Progenitor cell of endocrine pancreas (in vitro differentiated cells): ENCODE measurements at regions not wholly inside any gene's neighbourhood (a gene's known extent, or its start where the extent isn't known, plus 50 kb on each side); places are given as distances from the start of the nearest gene placed in this dataset.

Source experiments
- DNase-seq: peaks from one replicate; pipeline ENCODE4 v3.0.0; 2021; ENCODE audit warnings: low spot score; ENCODE audit not compliant: unreplicated experiment
- H3K27ac Mint-ChIP-seq: 2 replicates; pipeline ENCODE4 v1.8.0; 2021; ENCODE audit warnings: mild to moderate bottlenecking, moderate library complexity, mixed read lengths
- H3K27me3 Mint-ChIP-seq: 2 replicates; pipeline ENCODE4 v1.8.0; 2021; ENCODE audit warnings: mixed read lengths
- H3K36me3 Mint-ChIP-seq: 2 replicates; pipeline ENCODE4 v1.8.0; 2022; ENCODE audit warnings: mixed read lengths; ENCODE audit not compliant: insufficient read depth
- H3K4me1 Mint-ChIP-seq: 2 replicates; pipeline ENCODE4 v1.8.0; 2021; ENCODE audit warnings: low read depth, mixed read lengths
- H3K4me3 Mint-ChIP-seq: 2 replicates; pipeline ENCODE4 v1.8.0; 2021; ENCODE audit warnings: low read depth, mild to moderate bottlenecking, moderate library complexity, mixed read lengths
- H3K9me3 Mint-ChIP-seq: 2 replicates; pipeline ENCODE4 v1.8.0; 2021; ENCODE audit warnings: low read depth, mixed read lengths
- TF ChIP-seq, protein P1 (sequence below): fragments of 200-600 bp; sonication (generic); IDR thresholded peaks from one replicate; pipeline ENCODE4 v1.5.0; 2021; ENCODE audit warnings: antibody characterized with exemption, mild to moderate bottlenecking; ENCODE audit not compliant: unreplicated experiment

DNA sequence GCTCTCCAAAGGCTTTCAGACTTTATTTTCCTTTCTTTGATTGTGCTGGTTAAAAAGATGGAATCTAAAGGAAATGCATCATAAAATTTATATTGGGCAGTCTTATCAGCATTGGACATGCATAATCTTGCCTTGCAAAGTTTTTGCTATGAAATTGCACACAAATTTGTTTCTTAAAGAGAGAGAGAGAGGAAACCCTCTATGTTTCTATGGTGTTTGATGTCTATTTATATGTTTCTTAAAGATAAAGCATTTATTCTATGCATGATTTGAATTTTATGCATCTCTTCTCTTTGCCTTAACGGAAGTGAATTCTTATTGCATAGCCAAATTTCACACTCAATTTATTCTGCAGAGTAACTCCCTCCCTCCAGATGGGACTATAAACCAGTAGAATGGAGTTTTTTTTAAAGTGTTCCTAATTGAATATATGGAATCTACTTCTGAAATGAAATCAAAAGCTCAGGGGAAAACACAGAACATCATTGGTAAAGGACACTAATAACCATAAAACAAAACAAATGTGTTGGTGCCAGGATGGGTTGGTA lies 83.5 kb upstream of the PPARGC1A start:
- no peaks in the 10 kb centered on the region for H3K4me1 Mint-ChIP-seq
- DNase-seq = no peak
- no peaks in the 10 kb centered on the region for H3K9me3 Mint-ChIP-seq
- TF ChIP-seq, protein P1, sequence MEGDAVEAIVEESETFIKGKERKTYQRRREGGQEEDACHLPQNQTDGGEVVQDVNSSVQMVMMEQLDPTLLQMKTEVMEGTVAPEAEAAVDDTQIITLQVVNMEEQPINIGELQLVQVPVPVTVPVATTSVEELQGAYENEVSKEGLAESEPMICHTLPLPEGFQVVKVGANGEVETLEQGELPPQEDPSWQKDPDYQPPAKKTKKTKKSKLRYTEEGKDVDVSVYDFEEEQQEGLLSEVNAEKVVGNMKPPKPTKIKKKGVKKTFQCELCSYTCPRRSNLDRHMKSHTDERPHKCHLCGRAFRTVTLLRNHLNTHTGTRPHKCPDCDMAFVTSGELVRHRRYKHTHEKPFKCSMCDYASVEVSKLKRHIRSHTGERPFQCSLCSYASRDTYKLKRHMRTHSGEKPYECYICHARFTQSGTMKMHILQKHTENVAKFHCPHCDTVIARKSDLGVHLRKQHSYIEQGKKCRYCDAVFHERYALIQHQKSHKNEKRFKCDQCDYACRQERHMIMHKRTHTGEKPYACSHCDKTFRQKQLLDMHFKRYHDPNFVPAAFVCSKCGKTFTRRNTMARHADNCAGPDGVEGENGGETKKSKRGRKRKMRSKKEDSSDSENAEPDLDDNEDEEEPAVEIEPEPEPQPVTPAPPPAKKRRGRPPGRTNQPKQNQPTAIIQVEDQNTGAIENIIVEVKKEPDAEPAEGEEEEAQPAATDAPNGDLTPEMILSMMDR = no peak
- peaks cover 6% of the 10 kb centered on the region for H3K27me3 Mint-ChIP-seq
- no peaks in the 10 kb centered on the region for H3K36me3 Mint-ChIP-seq
- H3K27ac Mint-ChIP-seq = no peak overlapping the region
- no peak overlapping the region for H3K4me3 Mint-ChIP-seq

DNA sequence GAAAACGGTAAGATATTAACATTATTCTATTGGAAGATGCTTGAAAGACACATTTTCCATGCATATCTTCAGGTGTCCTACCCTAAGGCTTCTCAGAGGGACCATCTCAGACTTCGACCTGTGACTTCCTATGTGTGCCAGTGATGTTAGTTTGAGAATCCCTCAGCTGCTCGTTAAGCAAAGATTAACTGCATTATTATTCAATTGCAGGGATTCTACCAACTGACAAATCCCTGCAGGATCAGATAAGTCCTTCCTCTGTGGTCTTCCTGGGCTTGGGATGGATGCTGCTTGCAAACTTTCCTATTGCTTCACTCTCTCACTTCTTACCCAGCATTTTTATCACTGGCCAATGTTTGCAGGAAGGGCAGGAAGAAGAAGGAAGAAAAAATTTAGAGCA lies 83.0 kb upstream of the PPARGC1A start:
- peaks cover 6% of the 10 kb centered on the region for H3K27me3 Mint-ChIP-seq
- no peak overlapping the region for H3K27ac Mint-ChIP-seq
- TF ChIP-seq, protein P1 = no peak
- no peak for DNase-seq
- H3K4me3 Mint-ChIP-seq = no peak overlapping the region
- no peaks in the 10 kb centered on the region for H3K9me3 Mint-ChIP-seq
- H3K4me1 Mint-ChIP-seq = no peaks in the 10 kb centered on the region
- H3K36me3 Mint-ChIP-seq = no peaks in the 10 kb centered on the region

DNA sequence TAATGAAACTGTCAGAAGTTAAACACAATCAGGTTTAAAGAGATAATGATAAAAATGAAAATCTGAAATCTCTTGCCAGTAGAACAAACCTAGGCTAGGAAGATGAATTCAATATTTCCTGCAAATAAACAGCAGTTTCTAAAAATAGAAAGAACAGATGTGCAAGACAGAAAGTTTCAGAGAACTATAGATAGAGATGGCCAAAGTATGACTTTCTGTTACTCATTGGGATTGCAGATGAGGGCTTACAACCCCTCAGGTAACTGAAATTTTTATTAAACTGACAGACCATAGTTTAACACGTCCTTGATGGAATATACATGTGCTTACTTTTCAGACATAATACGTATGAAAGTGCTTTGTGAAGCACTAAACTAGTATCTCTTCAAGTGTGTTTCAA lies 82.3 kb upstream of the PPARGC1A start:
- no peak for DNase-seq
- H3K4me3 Mint-ChIP-seq = no peak overlapping the region
- H3K27ac Mint-ChIP-seq = no peak overlapping the region
- peaks cover 6% of the 10 kb centered on the region for H3K27me3 Mint-ChIP-seq
- no peaks in the 10 kb centered on the region for H3K36me3 Mint-ChIP-seq
- H3K9me3 Mint-ChIP-seq = no peaks in the 10 kb centered on the region
- TF ChIP-seq, protein P1 = no peak
- no peaks in the 10 kb centered on the region for H3K4me1 Mint-ChIP-seq

DNA sequence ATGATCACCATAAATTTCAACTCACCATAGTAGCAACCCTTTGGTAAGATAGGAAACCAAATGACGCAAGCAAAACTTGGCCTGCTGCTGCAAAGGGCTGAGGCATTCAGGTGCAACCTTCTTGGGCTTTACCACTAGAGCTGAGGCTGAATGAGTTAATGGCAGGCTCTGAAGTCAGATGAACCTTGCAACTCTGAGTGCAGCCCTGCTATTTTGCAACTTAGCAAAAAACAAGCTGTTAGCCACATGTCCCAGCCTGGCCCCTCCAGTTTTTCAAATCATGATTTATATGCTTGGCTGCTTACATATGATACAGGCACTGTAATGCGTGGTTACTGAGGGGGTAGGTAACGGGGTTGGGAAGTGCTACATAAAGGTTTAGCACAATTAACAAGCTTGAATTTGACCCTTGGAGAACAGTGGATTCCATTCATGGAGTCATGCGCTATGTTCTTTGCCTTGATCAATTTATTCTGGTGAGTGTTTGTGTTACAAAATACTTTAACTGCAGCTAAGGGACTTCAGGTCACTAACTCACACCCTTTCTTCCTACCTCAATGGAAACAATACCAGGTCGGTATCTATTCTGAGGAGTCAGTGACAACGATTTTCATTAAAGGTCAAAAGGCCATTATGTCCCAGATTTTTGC lies 80.5 kb upstream of the PPARGC1A start:
- no peaks in the 10 kb centered on the region for H3K36me3 Mint-ChIP-seq
- DNase-seq = no peak

DNA sequence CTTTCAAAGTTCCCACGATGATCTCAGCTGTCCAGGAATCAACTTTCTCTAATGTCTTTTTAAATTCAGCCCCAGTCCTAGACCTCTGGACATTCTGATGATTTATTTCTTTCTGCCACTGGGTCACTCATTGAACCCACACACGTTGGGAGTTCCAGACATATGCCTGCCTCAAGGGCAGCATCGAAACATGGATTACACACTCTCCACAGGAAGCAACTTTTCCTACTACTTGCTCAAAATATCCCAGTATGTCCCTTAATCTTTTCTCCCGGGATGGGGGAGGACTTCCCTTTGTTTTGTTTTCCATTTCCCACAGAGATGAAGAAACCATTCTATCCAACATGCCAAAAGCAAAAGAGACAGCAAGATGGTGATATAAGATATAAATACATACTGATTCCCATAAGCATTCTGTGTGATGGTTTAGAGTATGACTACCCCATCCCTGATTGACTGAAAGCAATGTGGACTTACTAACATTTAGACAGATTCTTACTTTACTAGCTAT lies 79.8 kb upstream of the PPARGC1A start:
- no peaks in the 10 kb centered on the region for H3K36me3 Mint-ChIP-seq
- no peak overlapping the region for H3K27ac Mint-ChIP-seq
- TF ChIP-seq, protein P1 = no peak
- no peaks in the 10 kb centered on the region for H3K4me1 Mint-ChIP-seq
- no peak for DNase-seq
- H3K4me3 Mint-ChIP-seq = no peak overlapping the region
- no peaks in the 10 kb centered on the region for H3K27me3 Mint-ChIP-seq
- H3K9me3 Mint-ChIP-seq = no peaks in the 10 kb centered on the region

More for the DNA sequence above, 80.5 kb upstream of the PPARGC1A start:
- Mint-ChIP-seq H3K4me1 (no peaks in the 10 kb centered on the region), H3K9me3 (no peaks in the 10 kb centered on the region), H3K27me3 (no peaks in the 10 kb centered on the region), H3K4me3 (no peak overlapping the region), H3K27ac (no peak overlapping the region)
- TF ChIP-seq, protein P1 = no peak
